Retinal pigment epithelial cell (primary cell): ENCODE measurements at regions not wholly inside any gene's neighbourhood (a gene's known extent, or its start where the extent isn't known, plus 50 kb on each side); places are given as distances from the start of the nearest gene placed in this dataset.

ENCODE experiments used
- DNase-seq: peaks from one replicate; pipeline ENCODE4 v3.0.0-alpha.2; 2010; ENCODE audit warnings: low read depth
- H3K4me3 ChIP-seq: 2 replicates; pipeline ENCODE4 v1.5.1; 2011; ENCODE audit warnings: mild to moderate bottlenecking, low read length, control low read depth, moderate library complexity
- CTCF ChIP-seq: conservative IDR thresholded peaks from 2 replicates; pipeline ENCODE4 v1.5.1; 2011; ENCODE audit warnings: low read depth, low read length, control low read depth, inconsistent platforms

- no peak for DNase-seq
- H3K4me3 ChIP-seq: no peak overlapping the region
- TF ChIP-seq CTCF: no peak
Measured at GRCh38 chr18:78208461-78208860, 771.2 kb upstream of the SALL3 start.

- no peak for DNase-seq
- no peak overlapping the region for H3K4me3 ChIP-seq
- no peak for TF ChIP-seq CTCF
Measured at GRCh38 chr18:78213361-78213994, 766.1 kb upstream of the SALL3 start.

GRCh38 chr18:78221496-78221895, 758.1 kb upstream of the SALL3 start:
- no peak overlapping the region for H3K4me3 ChIP-seq
- no peak for DNase-seq
- TF ChIP-seq CTCF: no peak

- H3K4me3 ChIP-seq: no peak overlapping the region
- no peak for DNase-seq
- no peak for TF ChIP-seq CTCF
Measured at GRCh38 chr18:78228974-78229373, 750.6 kb upstream of the SALL3 start.

GRCh38 chr18:78230911-78231310, 748.7 kb upstream of the SALL3 start:
- no peak for TF ChIP-seq CTCF
- DNase-seq: no peak
- no peak overlapping the region for H3K4me3 ChIP-seq

- no peak overlapping the region for H3K4me3 ChIP-seq
- DNase-seq: no peak
- TF ChIP-seq CTCF: no peak
Measured at GRCh38 chr18:78232196-78232595, 747.4 kb upstream of the SALL3 start.

- H3K4me3 ChIP-seq: no peak overlapping the region
- no peak for DNase-seq
- TF ChIP-seq CTCF: no peak
Measured at GRCh38 chr18:78237864-78238263, 741.8 kb upstream of the SALL3 start.
